ENCODE measurements at regions not wholly inside any gene's neighbourhood (a gene's known extent, or its start where the extent isn't known, plus 50 kb on each side); places are given as distances from the start of the nearest gene placed in this dataset.

GRCh38 chr11:80948781-80949180, 1508.0 kb upstream of the TENM4 start:
- Histone ChIP-seq H3K36me3 (replicated peaks in 1 of 2) (no peaks in the 10 kb centered on the region), H3K9me3 (replicated peaks in 1 of 3) (no peaks in the 10 kb centered on the region), H3K4me1 (replicated peaks in 1 of 2) (no peaks in the 10 kb centered on the region), H3K27me3 (no peaks in the 10 kb centered on the region), H3K4me3 (no peak overlapping the region), H3K27ac (no peak overlapping the region)
- intact Hi-C loops (cut with DNase I) = no loop called here
- no peak for TF ChIP-seq CTCF (IDR thresholded peaks at IDR 0.05)
- no peak for TF ChIP-seq POLR2A (IDR thresholded peaks at IDR 0.05)
- no peak for DNase-seq
- WGBS, 4 donors = 86 to 100% (median 89%) methylated on average over 2 of the region's 2 CpGs

- Histone ChIP-seq H3K27ac (no peak overlapping the region), H3K4me1 (replicated peaks in 1 of 2) (no peaks in the 10 kb centered on the region), H3K9me3 (replicated peaks in 1 of 3) (no peaks in the 10 kb centered on the region), H3K4me3 (no peak overlapping the region), H3K36me3 (replicated peaks in 1 of 2) (no peaks in the 10 kb centered on the region), H3K27me3 (no peaks in the 10 kb centered on the region)
- no peak for DNase-seq
- intact Hi-C loops (cut with DNase I) = no loop called here
- 69 to 89% (median 74%) methylated on average over 1 of the region's 1 CpG for WGBS, 4 donors
- no peak for TF ChIP-seq CTCF (IDR thresholded peaks at IDR 0.05)
- no peak for TF ChIP-seq POLR2A (IDR thresholded peaks at IDR 0.05)
Measured at GRCh38 chr11:80944758-80945157, 1503.9 kb upstream of the TENM4 start.

DNA sequence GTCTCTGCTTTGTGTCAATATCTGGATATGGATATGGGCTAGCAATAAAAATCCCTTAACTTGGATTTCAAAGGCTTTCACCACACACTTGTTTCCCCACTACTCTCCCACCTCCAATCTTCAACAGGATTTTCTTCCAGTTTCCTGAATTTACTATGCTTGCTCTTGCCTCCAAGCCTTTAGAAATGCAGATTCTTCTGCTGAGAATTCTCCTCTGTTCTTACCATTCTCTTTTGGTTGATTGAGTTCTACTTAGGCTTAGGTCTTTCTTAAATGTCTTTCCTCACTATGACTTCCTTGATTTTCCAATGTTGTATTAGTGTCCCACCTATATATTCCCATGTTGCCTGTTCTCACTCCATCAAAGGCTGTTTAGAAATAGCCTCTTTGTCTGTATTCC, 1502.4 kb upstream of the TENM4 start:
- no peaks in the 10 kb centered on the region for H3K9me3 ChIP-seq (replicated peaks in 1 of 3)
- H3K27ac ChIP-seq = no peak overlapping the region
- no peaks in the 10 kb centered on the region for H3K4me1 ChIP-seq (replicated peaks in 1 of 2)
- no peaks in the 10 kb centered on the region for H3K36me3 ChIP-seq (replicated peaks in 1 of 2)
- no peak for DNase-seq
- intact Hi-C loops (cut with DNase I) = no loop called here
- no peaks in the 10 kb centered on the region for H3K27me3 ChIP-seq
- no peak overlapping the region for H3K4me3 ChIP-seq
- no peak for TF ChIP-seq CTCF (IDR thresholded peaks at IDR 0.05)
- TF ChIP-seq POLR2A (IDR thresholded peaks at IDR 0.05) = no peak

- Histone ChIP-seq H3K9me3 (replicated peaks in 1 of 3) (no peaks in the 10 kb centered on the region), H3K4me3 (no peak overlapping the region), H3K4me1 (replicated peaks in 1 of 2) (no peaks in the 10 kb centered on the region), H3K27ac (no peak overlapping the region), H3K36me3 (replicated peaks in 1 of 2) (no peaks in the 10 kb centered on the region), H3K27me3 (no peaks in the 10 kb centered on the region)
- DNase-seq = no peak
- TF ChIP-seq POLR2A (IDR thresholded peaks at IDR 0.05) (no peak), CTCF (IDR thresholded peaks at IDR 0.05) (no peak)
- intact Hi-C loops (cut with DNase I) = no loop called here
- 78 to 83% (median 80%) methylated on average over 3 of the region's 3 CpGs for whole genome bisulfite sequencing, 4 donors
Measured at GRCh38 chr11:80937842-80938241, 1497.0 kb upstream of the TENM4 start.

All from adrenal gland (tissue), 9 donors.